CD4-positive, alpha-beta T cell treated with Interleukin-15 for 1 hour (primary cell): ENCODE measurements at regions not wholly inside any gene's neighbourhood (a gene's known extent, or its start where the extent isn't known, plus 50 kb on each side); places are given as distances from the start of the nearest gene placed in this dataset.

Source experiments
- DNase-seq: peaks from one replicate; pipeline ENCODE4 v3.0.0-alpha.2; 2020

- no peak for DNase-seq
Observed at GRCh38 chr15:35596285-35596684, 50.3 kb upstream of the DPH6 start.

- no peak for DNase-seq
Observed at GRCh38 chr15:35602836-35603235, 56.9 kb upstream of the DPH6 start.

- no peak for DNase-seq
Observed at GRCh38 chr15:35603301-35603700, 57.3 kb upstream of the DPH6 start.

GRCh38 chr15:35603856-35604255 lies 57.9 kb upstream of the DPH6 start:
- no peak for DNase-seq

GRCh38 chr15:35605764-35606449 lies 59.9 kb upstream of the DPH6 start:
- DNase-seq = no peak

- no peak for DNase-seq
Observed at GRCh38 chr15:35606450-35606779, 60.5 kb upstream of the DPH6 start.

- no peak for DNase-seq
Observed at GRCh38 chr15:35616498-35617271, 70.7 kb upstream of the DPH6 start.

- no peak for DNase-seq
Observed at GRCh38 chr15:35618260-35619188, 72.6 kb upstream of the DPH6 start.

GRCh38 chr15:35622641-35623340 lies 76.8 kb upstream of the DPH6 start:
- DNase-seq = no peak

- DNase-seq = no peak
Observed at GRCh38 chr15:35624881-35625280, 78.9 kb upstream of the DPH6 start.

GRCh38 chr15:35626571-35627318 lies 80.8 kb upstream of the DPH6 start:
- DNase-seq = no peak

- no peak for DNase-seq
Observed at GRCh38 chr15:35627696-35628095, 81.7 kb upstream of the DPH6 start.

- no peak for DNase-seq
Observed at GRCh38 chr15:35629766-35630165, 83.8 kb upstream of the DPH6 start.

- no peak for DNase-seq
Observed at GRCh38 chr15:35630532-35630931, 84.6 kb upstream of the DPH6 start.

- DNase-seq = no peak
Observed at GRCh38 chr15:35630985-35631384, 85.0 kb upstream of the DPH6 start.

- no peak for DNase-seq
Observed at GRCh38 chr15:35633677-35634076, 87.7 kb upstream of the DPH6 start.

GRCh38 chr15:35646790-35647189 lies 100.8 kb upstream of the DPH6 start:
- DNase-seq = no peak

GRCh38 chr15:35647303-35647702 lies 101.3 kb upstream of the DPH6 start:
- no peak for DNase-seq

GRCh38 chr15:35648941-35649340 lies 103.0 kb upstream of the DPH6 start:
- DNase-seq = no peak

- DNase-seq = no peak
Observed at GRCh38 chr15:35649575-35649974, 103.6 kb upstream of the DPH6 start.

- DNase-seq = no peak
Observed at GRCh38 chr15:35654332-35654731, 108.4 kb upstream of the DPH6 start.

GRCh38 chr15:35657679-35658311 lies 111.8 kb upstream of the DPH6 start:
- no peak for DNase-seq
